ENCODE measurements at regions not wholly inside any gene's neighbourhood (a gene's known extent, or its start where the extent isn't known, plus 50 kb on each side); places are given as distances from the start of the nearest gene placed in this dataset.

DNA sequence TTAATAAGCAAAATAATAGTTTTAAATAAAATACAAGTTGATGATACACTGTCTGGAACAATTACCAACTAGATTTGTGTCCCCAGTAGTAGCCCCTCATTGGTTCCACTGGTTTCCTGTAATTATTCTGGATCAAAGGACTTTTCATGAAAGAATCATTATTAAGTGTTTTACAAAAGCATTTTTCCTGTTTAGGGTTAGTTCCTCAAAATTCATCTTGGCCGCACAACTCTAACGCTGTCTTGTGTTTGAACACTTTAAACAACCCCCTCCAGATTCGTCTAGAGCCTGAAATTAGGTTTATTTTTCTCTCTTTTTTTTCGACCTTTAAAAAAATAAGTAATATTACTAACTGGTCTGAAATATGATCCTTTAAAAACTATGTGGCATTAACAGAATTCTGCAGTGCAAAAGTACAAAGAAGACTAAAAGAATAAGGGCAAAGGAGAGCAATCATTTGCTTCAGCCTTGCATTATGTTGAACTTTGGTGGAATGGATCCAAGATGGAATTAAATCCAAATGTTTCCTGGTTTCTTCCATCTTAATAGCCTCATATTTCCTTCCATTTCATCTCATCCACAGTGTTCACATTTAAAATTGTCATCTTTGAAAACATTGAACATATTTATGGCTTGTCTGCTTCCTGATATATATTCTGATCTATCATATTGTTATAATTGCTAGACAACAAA is 678.4 kb downstream of the IRS1 start:
- no peaks in the 10 kb centered on the region for H3K27me3 Mint-ChIP-seq (ENCODE audit: low read depth)
- no peaks in the 10 kb centered on the region for H3K9me3 Mint-ChIP-seq
- H3K27ac Mint-ChIP-seq, result no peak overlapping the region
- H3K4me1 Mint-ChIP-seq (ENCODE audit: low read depth), result no peaks in the 10 kb centered on the region
- no peak overlapping the region for H3K4me3 Mint-ChIP-seq
- H3K36me3 Mint-ChIP-seq (ENCODE audit: low read depth), result no peaks in the 10 kb centered on the region
- no peak for DNase-seq (ENCODE audit: low spot score)

DNA sequence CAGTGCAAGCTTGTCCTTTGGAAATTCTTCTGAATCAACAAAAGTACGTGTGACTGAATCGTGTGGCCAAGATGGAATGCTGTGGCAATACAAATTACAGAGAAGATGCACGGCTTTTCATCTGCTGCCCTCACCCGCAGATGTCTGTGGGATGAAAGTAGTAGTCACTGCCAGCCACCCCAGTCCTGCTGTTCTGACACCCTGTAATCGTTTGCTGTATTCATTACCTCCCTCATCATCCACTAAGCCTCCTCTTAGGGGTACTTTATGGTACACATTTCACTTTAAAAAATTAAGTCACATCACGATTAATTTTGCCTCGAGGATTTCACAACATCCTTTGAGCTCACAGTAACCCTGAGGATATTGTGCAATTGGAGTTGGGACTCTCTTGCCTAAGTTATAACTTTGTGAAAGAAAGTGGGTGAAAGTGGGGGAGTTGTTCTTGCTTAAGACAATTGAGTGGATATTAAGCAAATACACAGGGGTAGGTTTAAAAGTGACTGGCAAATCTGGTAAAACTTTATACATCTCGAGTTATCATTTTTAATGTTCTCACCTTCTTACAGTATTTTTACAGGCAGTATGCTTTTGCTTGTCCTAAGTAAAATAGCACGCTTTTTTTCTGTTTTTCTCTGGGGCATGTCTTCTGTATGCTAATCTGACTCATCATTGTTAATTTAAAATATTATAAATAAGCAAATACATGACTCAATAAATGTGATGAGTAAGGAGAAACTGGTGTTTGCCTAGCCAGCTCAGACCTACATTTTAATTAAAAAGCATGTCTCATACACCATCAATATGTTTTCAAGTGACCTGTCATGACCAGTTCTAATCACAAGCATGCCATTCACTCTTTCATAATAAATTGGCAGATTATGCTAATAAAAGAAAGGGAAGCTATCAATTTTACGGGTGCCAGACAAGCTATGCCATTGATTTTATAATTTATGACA is 680.9 kb downstream of the IRS1 start:
- Mint-ChIP-seq H3K27ac (no peak overlapping the region), H3K27me3 (ENCODE audit: low read depth) (no peaks in the 10 kb centered on the region), H3K4me3 (no peak overlapping the region), H3K9me3 (no peaks in the 10 kb centered on the region), H3K36me3 (ENCODE audit: low read depth) (no peaks in the 10 kb centered on the region), H3K4me1 (ENCODE audit: low read depth) (no peaks in the 10 kb centered on the region)
- no peak for DNase-seq (ENCODE audit: low spot score)

DNA sequence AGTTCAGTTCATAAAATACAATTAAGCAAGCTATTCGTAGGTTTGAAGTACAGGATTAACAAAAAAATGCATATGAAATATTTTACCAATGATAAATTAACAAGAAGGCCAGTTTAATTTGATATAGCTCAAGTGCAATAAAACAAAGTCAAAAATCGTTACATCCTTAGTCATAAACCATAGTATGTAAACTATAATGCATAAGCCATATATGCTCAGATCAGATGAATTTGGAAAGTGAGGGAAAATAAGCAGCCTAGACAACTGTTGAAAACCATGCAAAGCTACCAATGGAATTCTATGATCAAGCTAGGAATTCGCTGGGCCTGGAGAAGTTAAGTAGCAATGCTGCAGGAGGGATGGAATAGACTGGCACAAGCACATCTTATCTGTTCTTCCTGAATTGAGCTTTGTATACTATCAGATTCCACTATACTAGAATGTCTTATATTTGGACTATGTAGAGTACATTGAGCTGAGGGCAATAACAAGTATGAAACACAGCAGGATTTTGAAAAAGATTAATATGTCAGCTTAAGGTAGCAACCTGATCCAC is 682.0 kb downstream of the IRS1 start:
- Mint-ChIP-seq H3K36me3 (ENCODE audit: low read depth) (no peaks in the 10 kb centered on the region), H3K27me3 (ENCODE audit: low read depth) (no peaks in the 10 kb centered on the region), H3K4me1 (ENCODE audit: low read depth) (no peaks in the 10 kb centered on the region), H3K9me3 (no peaks in the 10 kb centered on the region), H3K27ac (no peak overlapping the region), H3K4me3 (no peak overlapping the region)
- no peak for DNase-seq (ENCODE audit: low spot score)

DNA sequence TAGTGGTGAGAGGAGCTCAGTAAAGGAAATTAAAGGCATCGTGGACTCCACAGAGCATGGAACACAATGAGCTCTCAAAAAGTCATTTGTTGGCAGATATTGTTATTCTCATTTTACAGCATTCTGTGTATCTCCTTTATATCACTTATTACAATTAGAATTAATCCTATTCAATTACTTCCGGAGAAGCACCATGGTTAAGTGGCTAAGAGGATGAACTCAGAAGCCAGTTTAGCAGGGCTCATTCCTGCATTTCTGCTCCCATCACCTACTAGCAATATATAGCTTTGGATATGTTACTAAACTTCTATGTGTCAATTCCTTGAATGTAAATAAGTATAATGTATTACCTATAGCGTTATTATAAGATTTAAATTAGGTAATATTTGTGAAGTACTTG is 683.3 kb downstream of the IRS1 start:
- H3K9me3 Mint-ChIP-seq, result no peaks in the 10 kb centered on the region
- DNase-seq (ENCODE audit: low spot score), result no peak
- H3K27me3 Mint-ChIP-seq (ENCODE audit: low read depth), result no peaks in the 10 kb centered on the region
- no peaks in the 10 kb centered on the region for H3K4me1 Mint-ChIP-seq (ENCODE audit: low read depth)
- H3K27ac Mint-ChIP-seq, result no peak overlapping the region
- H3K36me3 Mint-ChIP-seq (ENCODE audit: low read depth), result no peaks in the 10 kb centered on the region
- H3K4me3 Mint-ChIP-seq, result no peak overlapping the region

DNA sequence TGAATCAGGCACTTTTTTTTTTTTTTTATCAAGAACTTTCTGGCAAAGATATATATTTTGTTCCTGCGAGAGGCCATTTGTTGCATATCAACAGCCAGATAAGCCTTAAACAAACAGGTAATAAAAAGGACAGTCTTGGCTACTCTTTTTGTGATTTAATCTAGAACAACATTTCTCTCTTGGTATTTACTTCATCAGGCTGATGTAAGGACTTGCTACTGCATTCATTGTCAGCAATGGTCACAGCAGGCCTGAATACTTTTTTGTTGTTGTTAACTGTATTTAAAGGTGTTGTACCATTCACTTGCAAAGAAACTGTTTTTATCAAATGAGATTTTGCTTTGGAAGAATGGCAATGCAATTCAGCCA is 683.8 kb downstream of the IRS1 start:
- H3K27ac Mint-ChIP-seq, result no peak overlapping the region
- no peaks in the 10 kb centered on the region for H3K4me1 Mint-ChIP-seq (ENCODE audit: low read depth)
- H3K36me3 Mint-ChIP-seq (ENCODE audit: low read depth), result no peaks in the 10 kb centered on the region
- H3K4me3 Mint-ChIP-seq, result no peak overlapping the region
- DNase-seq (ENCODE audit: low spot score), result no peak
- H3K9me3 Mint-ChIP-seq, result no peaks in the 10 kb centered on the region
- no peaks in the 10 kb centered on the region for H3K27me3 Mint-ChIP-seq (ENCODE audit: low read depth)

DNA sequence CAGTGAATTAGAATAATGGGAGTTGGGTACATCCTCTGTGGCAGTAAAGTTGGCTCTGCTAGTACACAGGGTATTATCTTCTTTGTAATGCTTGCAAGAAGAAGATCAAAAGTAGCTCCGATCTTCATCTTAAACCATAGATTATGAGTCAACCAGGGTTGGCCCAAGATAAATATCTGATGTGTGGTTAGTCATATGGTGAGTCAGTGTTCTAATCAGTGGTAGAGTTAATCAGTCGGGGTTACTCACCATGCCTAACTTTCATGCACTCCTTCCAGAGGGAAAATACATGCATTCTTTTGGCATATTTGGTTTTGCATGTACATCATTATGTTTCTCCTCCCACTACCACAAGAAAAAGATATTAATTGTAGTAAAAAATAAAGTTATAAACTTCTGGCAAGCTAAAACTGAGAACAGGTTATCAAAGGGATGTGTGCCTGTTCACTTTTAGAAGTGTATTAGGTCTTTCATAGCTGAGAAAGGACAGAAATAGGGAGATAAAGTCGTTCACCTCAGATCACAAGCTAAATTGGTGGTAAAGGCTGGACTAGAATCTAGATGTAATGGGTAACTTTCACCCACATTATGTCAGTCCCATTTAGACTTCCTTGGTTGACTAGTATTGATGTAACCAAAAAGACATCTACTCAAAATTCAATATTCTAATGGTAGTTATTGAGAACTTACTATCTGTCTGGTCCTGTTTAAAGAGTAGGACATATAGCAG is 684.4 kb downstream of the IRS1 start:
- no peaks in the 10 kb centered on the region for H3K4me1 Mint-ChIP-seq (ENCODE audit: low read depth)
- H3K36me3 Mint-ChIP-seq (ENCODE audit: low read depth), result no peaks in the 10 kb centered on the region
- H3K27ac Mint-ChIP-seq, result no peak overlapping the region
- H3K9me3 Mint-ChIP-seq, result no peaks in the 10 kb centered on the region
- DNase-seq (ENCODE audit: low spot score), result no peak
- no peak overlapping the region for H3K4me3 Mint-ChIP-seq
- no peaks in the 10 kb centered on the region for H3K27me3 Mint-ChIP-seq (ENCODE audit: low read depth)

DNA sequence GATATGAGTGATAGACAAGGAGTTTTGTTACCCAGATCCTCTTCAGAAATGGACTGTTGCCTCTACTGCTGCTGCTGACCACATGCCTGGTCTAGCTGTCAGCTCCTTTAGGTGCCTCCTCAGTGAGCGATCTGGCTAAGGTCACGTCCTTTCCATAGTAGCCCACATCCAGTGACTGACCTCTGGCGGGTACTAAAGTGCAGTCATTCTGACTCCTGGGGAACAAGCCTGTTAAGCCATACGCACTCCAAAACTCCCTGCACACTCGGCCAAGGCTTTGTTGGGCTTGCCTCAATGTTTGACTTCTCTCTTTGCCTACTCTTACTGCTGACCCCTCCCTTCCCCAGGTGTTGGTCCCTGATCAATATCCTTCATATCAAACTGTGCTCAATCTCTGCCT is 685.2 kb downstream of the IRS1 start:
- Mint-ChIP-seq H3K27ac (no peak overlapping the region), H3K36me3 (ENCODE audit: low read depth) (no peaks in the 10 kb centered on the region), H3K27me3 (ENCODE audit: low read depth) (no peaks in the 10 kb centered on the region), H3K9me3 (no peaks in the 10 kb centered on the region), H3K4me3 (no peak overlapping the region), H3K4me1 (ENCODE audit: low read depth) (no peaks in the 10 kb centered on the region)
- DNase-seq (ENCODE audit: low spot score), result no peak

DNA sequence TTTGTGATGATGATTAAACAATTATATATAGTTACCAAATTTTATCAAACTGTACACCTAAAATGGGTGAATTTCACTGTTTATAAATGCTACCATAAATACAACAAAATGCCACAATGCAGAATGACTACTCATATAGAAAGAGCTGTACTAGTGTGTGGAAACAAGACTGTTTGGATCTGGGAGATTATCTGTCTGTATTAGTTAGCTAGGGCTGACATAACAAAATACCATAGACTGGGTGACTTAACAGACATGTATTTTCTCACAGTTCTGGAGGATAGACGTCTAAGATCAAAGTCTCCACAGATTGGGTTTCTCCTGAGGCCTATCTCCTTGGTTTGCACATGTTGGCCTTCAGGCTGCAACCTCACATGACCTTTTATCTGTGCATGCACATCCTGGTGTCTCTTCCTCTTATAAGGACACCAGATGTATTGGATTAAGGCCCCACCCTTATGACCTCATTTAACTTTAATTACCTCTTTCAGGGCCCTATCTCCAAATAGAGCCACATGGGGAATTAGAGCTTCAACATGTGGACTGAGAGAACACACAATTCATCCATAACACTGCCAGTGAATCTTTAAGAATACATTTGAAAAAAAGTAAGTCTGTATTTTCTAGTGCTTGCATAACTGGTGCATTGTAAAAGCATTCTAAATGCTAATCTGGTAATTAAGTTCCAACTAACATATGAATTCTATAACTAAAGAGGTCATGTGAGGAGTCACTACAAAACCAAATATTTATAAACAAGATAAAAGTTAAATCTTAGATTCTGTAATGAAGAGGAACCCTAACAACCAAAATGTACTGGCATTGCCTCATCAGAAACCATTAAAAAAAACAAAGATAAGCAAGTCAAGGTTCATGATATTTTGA is 699.6 kb downstream of the NYAP2 start:
- Mint-ChIP-seq H3K9me3 (no peaks in the 10 kb centered on the region), H3K27me3 (ENCODE audit: low read depth) (no peaks in the 10 kb centered on the region), H3K36me3 (ENCODE audit: low read depth) (no peaks in the 10 kb centered on the region), H3K4me1 (ENCODE audit: low read depth) (no peaks in the 10 kb centered on the region), H3K4me3 (no peak overlapping the region), H3K27ac (no peak overlapping the region)
- DNase-seq (ENCODE audit: low spot score), result no peak

DNA sequence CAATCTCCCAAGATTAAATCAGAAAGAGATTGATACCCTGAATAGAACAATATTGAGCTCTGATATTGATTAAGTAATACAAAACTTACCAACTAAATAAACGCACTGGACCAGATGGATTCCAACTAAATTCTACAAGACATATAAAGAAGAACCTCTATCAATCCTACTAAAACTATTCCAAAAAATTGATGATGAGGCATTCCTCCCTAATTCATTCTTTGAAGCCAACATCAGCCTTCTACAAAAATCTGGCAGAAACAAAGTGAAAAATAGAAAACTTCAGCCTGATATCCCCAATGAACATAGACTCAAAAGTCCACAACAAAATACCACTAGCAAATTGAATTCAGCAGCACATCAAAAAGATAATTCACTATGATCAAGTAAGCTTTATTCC is 695.5 kb downstream of the NYAP2 start:
- Mint-ChIP-seq H3K27me3 (ENCODE audit: low read depth) (no peaks in the 10 kb centered on the region), H3K9me3 (no peaks in the 10 kb centered on the region), H3K4me1 (ENCODE audit: low read depth) (no peaks in the 10 kb centered on the region), H3K27ac (no peak overlapping the region), H3K36me3 (ENCODE audit: low read depth) (no peaks in the 10 kb centered on the region), H3K4me3 (no peak overlapping the region)
- no peak for DNase-seq (ENCODE audit: low spot score)

DNA sequence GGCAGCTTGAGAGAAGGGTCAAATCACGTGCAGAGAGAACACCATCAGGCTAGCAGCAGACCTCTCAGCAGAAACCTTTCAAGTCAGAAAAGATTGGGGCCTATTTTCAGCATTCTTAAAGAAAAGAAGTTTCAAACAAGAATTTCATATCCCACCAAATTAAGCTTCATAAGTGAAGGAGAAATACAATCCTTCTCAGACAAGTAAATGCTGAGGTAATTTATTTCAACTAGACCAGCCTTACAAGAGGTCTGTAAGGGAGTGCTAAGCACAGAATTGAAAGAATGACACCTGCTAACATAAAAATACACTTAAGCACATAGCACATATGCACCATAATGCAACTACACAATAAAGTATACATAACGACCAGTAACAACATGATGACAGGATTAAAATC is 693.9 kb downstream of the NYAP2 start:
- no peak overlapping the region for H3K27ac Mint-ChIP-seq
- no peak overlapping the region for H3K4me3 Mint-ChIP-seq
- no peaks in the 10 kb centered on the region for H3K9me3 Mint-ChIP-seq
- no peak for DNase-seq (ENCODE audit: low spot score)
- no peaks in the 10 kb centered on the region for H3K36me3 Mint-ChIP-seq (ENCODE audit: low read depth)
- no peaks in the 10 kb centered on the region for H3K4me1 Mint-ChIP-seq (ENCODE audit: low read depth)
- H3K27me3 Mint-ChIP-seq (ENCODE audit: low read depth), result no peaks in the 10 kb centered on the region

DNA sequence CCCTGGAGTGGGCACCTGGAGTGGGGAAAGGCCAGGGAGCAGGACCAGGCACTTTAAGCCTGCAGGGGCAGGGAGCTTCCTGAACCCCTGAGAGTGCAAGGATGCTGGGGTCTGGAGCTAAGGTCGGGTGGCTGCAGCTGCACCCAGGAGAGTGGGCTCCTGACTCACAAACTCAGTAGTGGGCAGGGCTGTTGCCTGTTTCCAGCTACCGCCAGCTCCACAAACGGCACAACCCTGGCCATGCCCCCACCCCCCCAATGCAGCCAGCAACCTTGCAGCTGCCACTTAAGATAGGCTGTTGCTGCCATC is 688.8 kb downstream of the NYAP2 start:
- H3K27me3 Mint-ChIP-seq (ENCODE audit: low read depth), result no peaks in the 10 kb centered on the region
- DNase-seq (ENCODE audit: low spot score), result no peak
- H3K4me1 Mint-ChIP-seq (ENCODE audit: low read depth), result peaks cover 2% of the 10 kb centered on the region
- H3K27ac Mint-ChIP-seq, result no peak overlapping the region
- no peaks in the 10 kb centered on the region for H3K9me3 Mint-ChIP-seq
- H3K4me3 Mint-ChIP-seq, result no peak overlapping the region
- H3K36me3 Mint-ChIP-seq (ENCODE audit: low read depth), result no peaks in the 10 kb centered on the region

DNA sequence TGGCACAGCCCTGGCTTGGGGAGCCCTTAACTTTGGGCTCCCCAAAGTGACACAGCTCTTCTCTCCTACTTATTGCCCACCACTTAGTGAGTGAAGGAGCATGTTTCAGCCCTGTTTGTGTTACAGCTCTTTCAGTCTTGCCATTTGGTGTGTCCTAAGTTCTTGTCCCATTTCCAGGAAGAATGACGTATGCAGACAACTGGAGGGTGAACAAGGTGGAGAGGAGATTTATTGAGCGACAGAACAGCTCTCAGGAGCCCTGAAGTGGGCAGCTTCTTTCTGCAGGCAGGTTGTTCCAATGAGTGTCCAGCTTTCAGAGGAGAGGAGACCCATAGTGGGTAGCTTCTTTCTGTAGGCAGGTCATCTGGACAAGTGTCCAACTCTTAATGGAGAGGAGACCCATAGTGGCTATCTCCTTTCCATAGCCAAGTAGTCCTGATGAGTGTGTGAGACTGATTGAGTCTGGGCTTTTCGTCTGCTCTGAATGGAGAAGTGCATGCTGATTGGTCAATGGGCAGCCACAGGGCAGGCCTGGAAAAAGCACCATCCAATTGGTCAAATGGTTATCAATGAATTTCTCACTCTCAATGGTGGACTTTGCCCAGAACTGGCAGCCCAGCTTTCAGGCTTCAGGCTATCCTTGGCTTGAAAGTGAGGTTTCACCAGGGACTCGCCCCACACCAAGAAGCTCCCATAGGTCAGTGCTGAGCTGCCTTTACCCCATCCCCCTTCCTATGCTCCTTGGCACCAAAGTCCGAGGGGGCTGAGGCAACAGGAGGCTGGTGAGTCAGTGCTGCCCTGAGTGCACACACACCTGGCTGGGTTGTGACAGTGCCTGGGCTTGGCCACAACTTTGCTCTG is 688.2 kb downstream of the NYAP2 start:
- Mint-ChIP-seq H3K27ac (no peak overlapping the region), H3K9me3 (no peaks in the 10 kb centered on the region), H3K4me1 (ENCODE audit: low read depth) (peaks cover 2% of the 10 kb centered on the region)

DNA sequence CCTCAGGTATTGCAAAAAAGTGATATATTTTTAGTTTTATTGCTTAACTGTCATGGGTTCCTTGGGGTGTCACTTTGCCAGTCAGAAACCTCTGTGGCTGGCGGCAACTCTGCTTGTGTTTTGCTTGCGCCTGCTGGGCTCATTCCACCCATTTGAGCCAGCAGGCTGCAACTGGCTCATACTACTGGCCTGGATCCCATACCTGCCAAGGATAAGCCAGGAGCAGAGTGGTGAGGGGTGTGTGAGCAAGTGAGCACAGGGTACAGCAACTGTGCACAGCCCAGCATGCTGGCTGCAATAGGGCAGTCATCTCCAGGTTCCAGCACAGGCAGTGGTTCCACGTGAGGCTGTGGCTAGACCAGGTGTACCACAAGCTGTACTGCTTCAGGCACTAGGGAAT is 687.5 kb downstream of the NYAP2 start:
- DNase-seq (ENCODE audit: low spot score), result no peak
- H3K9me3 Mint-ChIP-seq, result no peaks in the 10 kb centered on the region
- peaks cover 2% of the 10 kb centered on the region for H3K4me1 Mint-ChIP-seq (ENCODE audit: low read depth)
- no peaks in the 10 kb centered on the region for H3K27me3 Mint-ChIP-seq (ENCODE audit: low read depth)
- H3K36me3 Mint-ChIP-seq (ENCODE audit: low read depth), result no peaks in the 10 kb centered on the region
- H3K4me3 Mint-ChIP-seq, result no peak overlapping the region
- no peak overlapping the region for H3K27ac Mint-ChIP-seq

More for the DNA sequence above, 688.2 kb downstream of the NYAP2 start:
- Mint-ChIP-seq H3K27me3 (ENCODE audit: low read depth) (no peaks in the 10 kb centered on the region), H3K36me3 (ENCODE audit: low read depth) (no peaks in the 10 kb centered on the region), H3K4me3 (no peak overlapping the region)
- no peak for DNase-seq (ENCODE audit: low spot score)

All from T-helper 2 cell treated with Interferon-gamma antibody and Interleukin-4, amounts not matched to agents 5 μg/mL and 100 μg/mL, for 36 hours (primary cell).